Caco-2 (cell line): ENCODE measurements at regions not wholly inside any gene's neighbourhood (a gene's known extent, or its start where the extent isn't known, plus 50 kb on each side); places are given as distances from the start of the nearest gene placed in this dataset.

ENCODE experiments used
- BruUV-seq: library from RNA; stranded (reverse); fragments of 400-500 nt; replicated peaks from 2 replicates; lab custom pipeline; 2021; lab: Mats Ljungman, UMichigan
- CTCF ChIA-PET: fragments of 300-600 bp; sonication (Branson Sonifier 250); formaldehyde crosslinking; loops from one replicate; lab custom pipeline; 2022; ENCODE audit warnings: antibody characterized with exemption; lab: Charles Lee
- POLR2A ChIA-PET: fragments of 300-600 bp; sonication (Branson Sonifier 250); formaldehyde crosslinking; loops from one replicate; lab custom pipeline; 2022; ENCODE audit warnings: antibody characterized with exemption; lab: Charles Lee
- DNase-seq, 2 experiments: peaks; one replicate each; pipeline versions ENCODE4 v3.0.0 to v3.0.0-alpha.2; 2020 to 2022
- H3K27me3 ChIP-seq: replicated peaks from 2 replicates; pipeline ENCODE4 v1.6.0; 2011; ENCODE audit warnings: low read length; ENCODE audit not compliant: control insufficient read depth, insufficient read depth
- H3K36me3 ChIP-seq: 2 replicates; pipeline ENCODE4 v1.5.1; 2011; ENCODE audit warnings: low read length; ENCODE audit not compliant: control insufficient read depth, insufficient read depth
- H3K4me1 ChIP-seq: fragments of 250-450 bp; sonication (Bioruptor Pico); 2 replicates; pipeline ENCODE4 v1.5.1; 2020; ENCODE audit warnings: mild to moderate bottlenecking
- H3K4me3 ChIP-seq: 2 replicates; pipeline ENCODE4 v1.5.1; 2011; ENCODE audit warnings: low read depth, mild to moderate bottlenecking, control low read depth, low read length
- H3K9me3 ChIP-seq: fragments of 250-450 bp; sonication (Bioruptor Pico); 2 replicates; pipeline ENCODE4 v1.5.1; 2020; ENCODE audit warnings: mild to moderate bottlenecking, moderate library complexity
- H3K27ac Mint-ChIP-seq: one replicate; pipeline ENCODE4 v1.8.0; 2022; ENCODE audit warnings: mixed read lengths; ENCODE audit not compliant: unreplicated experiment
- H3K27me3 Mint-ChIP-seq: one replicate; pipeline ENCODE4 v1.8.0; 2022; ENCODE audit warnings: mixed read lengths; ENCODE audit not compliant: insufficient read depth, unreplicated experiment
- H3K36me3 Mint-ChIP-seq: one replicate; pipeline ENCODE4 v1.8.0; 2022; ENCODE audit warnings: mild to moderate bottlenecking, mixed read lengths; ENCODE audit not compliant: insufficient read depth, unreplicated experiment
- H3K4me1 Mint-ChIP-seq: one replicate; pipeline ENCODE4 v1.8.0; 2022; ENCODE audit warnings: low read depth, mixed read lengths; ENCODE audit not compliant: unreplicated experiment
- H3K4me3 Mint-ChIP-seq: one replicate; pipeline ENCODE4 v1.8.0; 2022; ENCODE audit warnings: mild to moderate bottlenecking, moderate library complexity, mixed read lengths; ENCODE audit not compliant: unreplicated experiment
- H3K9me3 Mint-ChIP-seq: one replicate; pipeline ENCODE4 v1.8.0; 2022; ENCODE audit warnings: mixed read lengths; ENCODE audit not compliant: unreplicated experiment
- intact Hi-C: fragments of 100-400 bp; cut with micrococcal nuclease; formaldehyde crosslinking; loops from one replicate; pipeline ENCODE4 v1.10.0; 2022; ENCODE audit not compliant: unreplicated experiment
- TF ChIP-seq, protein P1 (sequence below), 2 experiments: fragments of 200-600 bp in 1 of 2; IDR thresholded peaks; 1 replicate in 1 of 2; 2 replicates in 1 of 2; pipeline versions ENCODE4 v1.5.1 to v1.8.0; 2011 to 2022; ENCODE audit warnings: antibody characterized with exemption in 1 of 2, control low read depth in 1 of 2, inconsistent platforms in 1 of 2, low read depth in 1 of 2, low read length in 1 of 2, mild to moderate bottlenecking in 1 of 2, moderate library complexity in 1 of 2; ENCODE audit not compliant: insufficient read depth in 1 of 2, severe bottlenecking in 1 of 2, unreplicated experiment in 1 of 2

DNA sequence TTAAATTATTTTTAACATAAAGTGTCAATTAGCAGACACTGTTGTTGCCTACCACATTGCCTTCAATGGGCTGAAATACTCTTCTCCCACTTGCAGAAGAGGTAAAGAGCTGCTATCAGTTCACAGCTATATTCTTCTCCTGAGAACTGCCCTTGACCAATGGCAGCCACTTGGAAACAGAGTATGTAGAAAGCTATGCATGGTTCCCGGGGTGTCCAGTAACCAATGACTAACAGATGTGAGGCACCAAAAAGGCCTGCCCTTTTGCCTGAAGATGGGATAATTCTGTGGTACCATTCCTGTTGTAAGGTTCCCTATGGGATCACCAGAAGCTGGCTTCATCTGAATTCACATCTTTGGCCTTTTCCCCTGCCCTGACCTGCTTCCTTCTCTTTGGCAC, 181.4 kb upstream of the MAP3K1 start:
- ChIA-PET CTCF (no interaction called here), POLR2A (interaction anchor here (0.5 kb wide), 1 partner anchor 65 kb away, joined by 3 read pairs; no protein-coding TSS in a partner anchor)
- Mint-ChIP-seq H3K27me3 (no peaks in the 10 kb centered on the region), H3K36me3 (peaks cover 6% of the 10 kb centered on the region), H3K4me1 (peaks cover 49% of the 10 kb centered on the region), H3K27ac (peak overlapping the region; percentile 26), H3K4me3 (no peak overlapping the region), H3K9me3 (peaks cover 26% of the 10 kb centered on the region)
- no peaks in the 10 kb centered on the region for H3K27me3 ChIP-seq
- no peak for DNase-seq
- H3K36me3 ChIP-seq: no peaks in the 10 kb centered on the region
- peaks cover 21% of the 10 kb centered on the region for H3K9me3 ChIP-seq
- intact Hi-C loops: no loop called here
- no peak overlapping the region for H3K4me3 ChIP-seq
- TF ChIP-seq, protein P1, sequence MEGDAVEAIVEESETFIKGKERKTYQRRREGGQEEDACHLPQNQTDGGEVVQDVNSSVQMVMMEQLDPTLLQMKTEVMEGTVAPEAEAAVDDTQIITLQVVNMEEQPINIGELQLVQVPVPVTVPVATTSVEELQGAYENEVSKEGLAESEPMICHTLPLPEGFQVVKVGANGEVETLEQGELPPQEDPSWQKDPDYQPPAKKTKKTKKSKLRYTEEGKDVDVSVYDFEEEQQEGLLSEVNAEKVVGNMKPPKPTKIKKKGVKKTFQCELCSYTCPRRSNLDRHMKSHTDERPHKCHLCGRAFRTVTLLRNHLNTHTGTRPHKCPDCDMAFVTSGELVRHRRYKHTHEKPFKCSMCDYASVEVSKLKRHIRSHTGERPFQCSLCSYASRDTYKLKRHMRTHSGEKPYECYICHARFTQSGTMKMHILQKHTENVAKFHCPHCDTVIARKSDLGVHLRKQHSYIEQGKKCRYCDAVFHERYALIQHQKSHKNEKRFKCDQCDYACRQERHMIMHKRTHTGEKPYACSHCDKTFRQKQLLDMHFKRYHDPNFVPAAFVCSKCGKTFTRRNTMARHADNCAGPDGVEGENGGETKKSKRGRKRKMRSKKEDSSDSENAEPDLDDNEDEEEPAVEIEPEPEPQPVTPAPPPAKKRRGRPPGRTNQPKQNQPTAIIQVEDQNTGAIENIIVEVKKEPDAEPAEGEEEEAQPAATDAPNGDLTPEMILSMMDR (IDR thresholded peaks at IDR 0.05; ENCODE audit: insufficient read depth in 1 of 2, low read depth in 1 of 2, low read length in 1 of 2, severe bottlenecking in 1 of 2, unreplicated experiment in 1 of 2): no peak
- H3K4me1 ChIP-seq: peaks cover 50% of the 10 kb centered on the region
- BruUV-seq: no TSS peak

DNA sequence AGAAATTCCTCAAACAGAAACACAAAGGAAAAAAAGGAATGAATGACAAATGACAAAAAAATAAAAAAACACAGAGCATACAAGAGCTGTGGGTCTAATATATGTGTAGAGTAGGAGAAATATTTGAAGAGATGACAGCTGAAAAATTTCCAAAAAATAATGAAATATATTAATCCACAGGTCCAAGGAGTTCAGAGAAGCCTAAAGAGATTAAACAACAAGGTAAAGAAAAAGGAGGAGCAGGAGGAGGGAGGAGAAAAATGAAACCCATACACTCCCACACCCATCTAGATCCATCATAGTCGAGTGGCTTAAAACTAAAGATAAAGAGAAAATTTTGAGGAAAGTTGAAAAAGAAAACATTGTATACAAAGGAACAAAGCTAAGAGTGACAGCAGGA, 182.4 kb upstream of the MAP3K1 start:
- Histone ChIP-seq H3K9me3 (peaks cover 31% of the 10 kb centered on the region), H3K4me1 (peaks cover 40% of the 10 kb centered on the region), H3K27me3 (no peaks in the 10 kb centered on the region), H3K4me3 (no peak overlapping the region), H3K36me3 (no peaks in the 10 kb centered on the region)
- peak overlapping the region; percentile 71 for H3K27ac Mint-ChIP-seq
- CTCF ChIA-PET: interaction anchor here (1.0 kb wide), 1 partner anchor 83 kb away, joined by 3 read pairs; no protein-coding TSS in a partner anchor
- H3K27me3 Mint-ChIP-seq: no peaks in the 10 kb centered on the region
- intact Hi-C loops: no loop called here
- no peak for DNase-seq
- H3K36me3 Mint-ChIP-seq: peaks cover 4% of the 10 kb centered on the region
- BruUV-seq: no TSS peak
- H3K4me1 Mint-ChIP-seq: peaks cover 39% of the 10 kb centered on the region
- no peak overlapping the region for H3K4me3 Mint-ChIP-seq
- H3K9me3 Mint-ChIP-seq: peaks cover 32% of the 10 kb centered on the region
- TF ChIP-seq, protein P1 (IDR thresholded peaks at IDR 0.05; ENCODE audit: insufficient read depth in 1 of 2, low read depth in 1 of 2, low read length in 1 of 2, severe bottlenecking in 1 of 2, unreplicated experiment in 1 of 2): no peak
- POLR2A ChIA-PET: no interaction called here

DNA sequence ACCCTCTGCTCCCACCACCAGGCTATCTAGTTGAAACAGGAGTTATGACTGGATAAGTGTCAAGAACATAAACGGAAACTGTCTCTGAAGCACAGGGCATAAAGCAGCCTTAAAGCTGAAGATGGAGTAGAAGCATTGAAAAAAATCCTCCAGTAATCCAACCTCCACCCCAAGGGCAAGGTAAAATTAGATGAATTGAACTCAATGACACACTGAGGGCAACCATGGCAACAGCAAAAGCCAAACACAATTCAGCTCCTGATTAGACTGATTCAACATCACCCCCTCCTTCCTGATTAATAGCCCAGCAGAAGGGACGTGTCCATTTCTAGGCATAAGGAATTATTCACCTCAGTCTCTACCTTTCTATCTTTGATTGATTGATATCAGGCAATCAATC, 183.2 kb upstream of the MAP3K1 start:
- CTCF ChIA-PET: interaction anchor here (1.0 kb wide), 1 partner anchor 82 kb away, joined by 3 read pairs; no protein-coding TSS in a partner anchor
- no peaks in the 10 kb centered on the region for H3K27me3 Mint-ChIP-seq
- Histone ChIP-seq H3K4me3 (no peak overlapping the region), H3K36me3 (no peaks in the 10 kb centered on the region), H3K4me1 (peaks cover 35% of the 10 kb centered on the region), H3K27me3 (no peaks in the 10 kb centered on the region), H3K9me3 (peaks cover 38% of the 10 kb centered on the region)
- H3K4me3 Mint-ChIP-seq: no peak overlapping the region
- intact Hi-C loops: no loop called here
- POLR2A ChIA-PET: no interaction called here
- H3K27ac Mint-ChIP-seq: peak overlapping the region; percentile 71
- peaks cover 40% of the 10 kb centered on the region for H3K9me3 Mint-ChIP-seq
- DNase-seq: no peak
- TF ChIP-seq, protein P1 (IDR thresholded peaks at IDR 0.05; ENCODE audit: insufficient read depth in 1 of 2, low read depth in 1 of 2, low read length in 1 of 2, severe bottlenecking in 1 of 2, unreplicated experiment in 1 of 2): no peak
- peaks cover 32% of the 10 kb centered on the region for H3K4me1 Mint-ChIP-seq
- no TSS peak for BruUV-seq
- H3K36me3 Mint-ChIP-seq: peaks cover 4% of the 10 kb centered on the region
